ENCODE measurements at regions not wholly inside any gene's neighbourhood (a gene's known extent, or its start where the extent isn't known, plus 50 kb on each side); places are given as distances from the start of the nearest gene placed in this dataset.

- Histone ChIP-seq H3K27me3 (ENCODE audit: insufficient read depth, low read length) (no peaks in the 10 kb centered on the region), H3K79me2 (ENCODE audit: insufficient read depth, low read length) (no peaks in the 10 kb centered on the region), H3F3A (ENCODE audit: insufficient read depth, low read length) (no peaks in the 10 kb centered on the region), H3K4me3 (ENCODE audit: low read depth, low read length, poor library complexity, severe bottlenecking) (no peak overlapping the region), H4K20me1 (ENCODE audit: insufficient read depth, low read length) (no peaks in the 10 kb centered on the region), H2AFZ (ENCODE audit: low read length) (no peak overlapping the region), H3K9me2 (ENCODE audit: low read depth, low read length) (no peaks in the 10 kb centered on the region), H3K4me2 (ENCODE audit: low read length) (no peak overlapping the region), H3K9ac (ENCODE audit: low read length) (no peak overlapping the region), H3K4me1 (ENCODE audit: insufficient read depth, low read length, severe bottlenecking) (no peaks in the 10 kb centered on the region), H3K27ac (ENCODE audit: low read depth, low read length, poor library complexity, severe bottlenecking) (no peak overlapping the region), H3K9me3 (ENCODE audit: low read length) (no peaks in the 10 kb centered on the region), H3K36me3 (ENCODE audit: insufficient read depth, low read length) (no peaks in the 10 kb centered on the region)
- TF ChIP-seq CTCF (IDR thresholded peaks at IDR 0.05; ENCODE audit: low read length): no peak
- no peak for TF ChIP-seq EZH2 (IDR thresholded peaks at IDR 0.05; ENCODE audit: borderline replicate concordance, low read length)
Measured at GRCh38 chr2:38491436-38491835, 111.3 kb downstream of the HNRNPLL start.

- no peaks in the 10 kb centered on the region for H3K27me3 ChIP-seq (ENCODE audit: insufficient read depth, low read length)
- H3K9ac ChIP-seq (ENCODE audit: low read length): no peak overlapping the region
- H4K20me1 ChIP-seq (ENCODE audit: insufficient read depth, low read length): no peaks in the 10 kb centered on the region
- H3F3A ChIP-seq (ENCODE audit: insufficient read depth, low read length): no peaks in the 10 kb centered on the region
- H2AFZ ChIP-seq (ENCODE audit: low read length): no peak overlapping the region
- H3K79me2 ChIP-seq (ENCODE audit: insufficient read depth, low read length): no peaks in the 10 kb centered on the region
- H3K4me3 ChIP-seq (ENCODE audit: low read depth, low read length, poor library complexity, severe bottlenecking): no peak overlapping the region
- no peak overlapping the region for H3K4me2 ChIP-seq (ENCODE audit: low read length)
- TF ChIP-seq EZH2 (IDR thresholded peaks at IDR 0.05; ENCODE audit: borderline replicate concordance, low read length) (no peak), CTCF (IDR thresholded peaks at IDR 0.05; ENCODE audit: low read length) (no peak)
- no peaks in the 10 kb centered on the region for H3K9me3 ChIP-seq (ENCODE audit: low read length)
- no peaks in the 10 kb centered on the region for H3K9me2 ChIP-seq (ENCODE audit: low read depth, low read length)
- no peaks in the 10 kb centered on the region for H3K36me3 ChIP-seq (ENCODE audit: insufficient read depth, low read length)
- H3K4me1 ChIP-seq (ENCODE audit: insufficient read depth, low read length, severe bottlenecking): no peaks in the 10 kb centered on the region
- H3K27ac ChIP-seq (ENCODE audit: low read depth, low read length, poor library complexity, severe bottlenecking): no peak overlapping the region
Measured at GRCh38 chr2:38489846-38490245, 112.8 kb upstream of the ATL2 start.

- Histone ChIP-seq H4K20me1 (ENCODE audit: insufficient read depth, low read length) (no peaks in the 10 kb centered on the region), H3K4me1 (ENCODE audit: insufficient read depth, low read length, severe bottlenecking) (no peaks in the 10 kb centered on the region), H3K9ac (ENCODE audit: low read length) (no peak overlapping the region), H3K4me2 (ENCODE audit: low read length) (no peak overlapping the region), H3K27ac (ENCODE audit: low read depth, low read length, poor library complexity, severe bottlenecking) (no peak overlapping the region), H3K36me3 (ENCODE audit: insufficient read depth, low read length) (no peaks in the 10 kb centered on the region), H3F3A (ENCODE audit: insufficient read depth, low read length) (no peaks in the 10 kb centered on the region), H3K79me2 (ENCODE audit: insufficient read depth, low read length) (no peaks in the 10 kb centered on the region), H3K9me2 (ENCODE audit: low read depth, low read length) (no peaks in the 10 kb centered on the region), H2AFZ (ENCODE audit: low read length) (no peak overlapping the region), H3K27me3 (ENCODE audit: insufficient read depth, low read length) (no peaks in the 10 kb centered on the region), H3K4me3 (ENCODE audit: low read depth, low read length, poor library complexity, severe bottlenecking) (no peak overlapping the region), H3K9me3 (ENCODE audit: low read length) (no peaks in the 10 kb centered on the region)
- no peak for TF ChIP-seq EZH2 (IDR thresholded peaks at IDR 0.05; ENCODE audit: borderline replicate concordance, low read length)
- TF ChIP-seq CTCF (IDR thresholded peaks at IDR 0.05; ENCODE audit: low read length): no peak
Measured at GRCh38 chr2:38487852-38488251, 110.8 kb upstream of the ATL2 start.

All from OCI-LY1 (cell line).